ENCODE measurements at regions not wholly inside any gene's neighbourhood (a gene's known extent, or its start where the extent isn't known, plus 50 kb on each side); places are given as distances from the start of the nearest gene placed in this dataset.
A peak's percentile ranks its signal among the peaks of the same experiment; 100 is the strongest.

DNA sequence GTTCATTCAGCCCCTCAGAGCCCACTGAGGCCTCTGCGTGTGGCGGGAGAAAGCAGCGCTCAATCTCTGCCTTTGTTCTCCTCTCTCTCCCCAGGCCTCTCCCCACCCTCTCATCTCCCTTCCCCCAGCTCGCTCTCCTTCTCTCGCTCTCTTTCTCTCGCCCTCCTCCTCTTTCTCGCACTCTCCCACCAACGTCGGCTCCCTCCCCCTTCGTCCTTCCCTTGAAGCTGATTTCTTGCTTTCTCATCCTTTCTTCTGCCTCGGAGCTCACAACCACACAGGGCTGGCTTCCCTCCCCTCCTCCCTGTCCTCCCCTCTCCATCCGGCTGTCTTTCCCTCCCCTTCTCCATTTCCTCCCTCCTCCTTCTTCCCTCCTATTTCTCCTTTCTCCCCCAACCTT is 96.4 kb downstream of the LRRC74A start:
- ATAC-seq (no peak), DNase-seq (no peak)
- peaks cover 92% of the 10 kb centered on the region for H3K4me1 Mint-ChIP-seq
- no peak overlapping the region for H3K4me3 Mint-ChIP-seq
- H3K27ac Mint-ChIP-seq = peak overlapping the region; percentile 8 to 71
- peaks cover 7% of the 10 kb centered on the region for H3K27me3 Mint-ChIP-seq
- H3K9me3 Mint-ChIP-seq = no peaks in the 10 kb centered on the region

DNA sequence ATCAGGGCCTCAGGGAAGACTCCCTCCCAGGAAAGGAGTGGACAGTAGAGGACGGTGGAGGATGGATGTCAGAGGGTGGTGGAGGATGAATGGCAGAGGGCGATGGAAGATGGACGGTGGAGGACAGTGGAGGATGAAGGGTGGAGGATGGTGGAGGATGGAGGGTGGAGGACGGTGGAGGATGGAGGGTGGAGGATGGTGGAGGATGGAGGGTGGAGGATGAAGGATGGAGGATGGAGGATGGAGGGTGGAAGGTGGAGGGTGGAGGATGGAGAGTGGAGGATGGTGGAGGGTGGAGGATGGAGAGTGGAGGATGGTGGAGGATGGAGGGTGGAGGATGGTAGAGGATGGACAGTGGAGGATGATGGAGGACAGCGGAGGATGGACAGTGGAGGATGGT is 95.9 kb downstream of the LRRC74A start:
- peaks cover 7% of the 10 kb centered on the region for H3K27me3 Mint-ChIP-seq
- ATAC-seq (no peak), DNase-seq (no peak)
- H3K27ac Mint-ChIP-seq = peak overlapping the region in 1 of 2 donors; percentile 71
- H3K9me3 Mint-ChIP-seq = no peaks in the 10 kb centered on the region
- H3K4me1 Mint-ChIP-seq = peaks cover 88% of the 10 kb centered on the region
- no peak overlapping the region for H3K4me3 Mint-ChIP-seq

DNA sequence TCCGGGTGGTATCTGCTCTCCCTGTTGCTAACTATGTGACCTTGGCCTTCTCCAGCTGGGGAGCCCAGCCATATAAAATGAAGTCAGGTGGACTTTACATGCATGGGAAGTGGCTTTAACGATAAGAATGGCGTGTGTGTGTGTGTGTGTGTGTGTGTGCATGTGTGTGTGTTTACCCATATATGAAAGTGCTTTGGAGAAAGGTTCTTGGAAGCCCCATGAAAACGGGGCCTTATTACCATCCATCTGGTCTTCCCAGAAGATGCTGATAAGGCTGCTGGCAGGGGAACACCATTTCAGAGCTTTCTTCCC is 94.8 kb downstream of the LRRC74A start:
- H3K4me3 Mint-ChIP-seq = no peak overlapping the region
- no peak for ATAC-seq
- H3K27ac Mint-ChIP-seq = no peak overlapping the region

DNA sequence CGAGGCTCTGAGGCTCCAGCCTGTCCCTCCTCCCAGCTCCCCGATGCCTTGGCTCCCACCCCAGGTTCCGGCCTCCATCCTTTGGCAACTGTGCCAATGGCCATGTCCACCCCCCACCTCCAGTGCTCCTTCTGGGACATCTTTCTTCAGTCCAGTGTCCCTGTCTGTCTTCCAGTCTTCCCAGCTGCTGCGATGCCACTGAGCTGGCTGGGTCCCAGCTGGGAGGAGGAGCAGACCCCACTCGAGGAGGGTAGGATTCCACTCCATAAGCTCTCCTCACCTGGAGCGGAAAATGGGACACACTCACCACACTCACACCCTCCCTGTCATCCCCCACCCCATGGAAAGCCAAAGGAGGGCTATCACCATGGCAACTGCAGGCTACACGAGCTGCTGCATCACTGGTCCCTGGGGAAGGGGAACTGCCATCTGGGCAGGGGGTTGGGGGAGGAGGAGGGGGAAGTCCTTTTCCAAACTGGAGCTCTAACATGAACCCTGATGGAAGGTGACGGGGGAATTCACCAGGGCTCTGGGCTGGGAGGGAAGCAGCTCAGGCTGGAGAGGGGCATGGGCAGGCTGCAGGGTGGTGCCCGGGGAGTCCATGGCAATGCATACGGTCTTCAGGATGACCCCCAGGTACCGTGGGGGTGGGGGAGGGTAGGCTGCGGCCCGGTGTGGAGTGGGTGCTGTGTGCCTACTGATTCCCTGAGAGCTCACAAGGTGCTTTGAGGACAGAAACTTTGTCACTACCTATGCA is 94.3 kb downstream of the LRRC74A start:
- H3K9me3 Mint-ChIP-seq = no peaks in the 10 kb centered on the region
- H3K4me3 Mint-ChIP-seq = peak overlapping the region; percentile 67 to 69
- H3K4me1 Mint-ChIP-seq = peaks cover 72% of the 10 kb centered on the region
- DNase-seq = no peak
- peak overlapping the region; percentile 93 for H3K27ac Mint-ChIP-seq
- ATAC-seq = peak; percentile 16
- H3K27me3 Mint-ChIP-seq = peaks cover 7% of the 10 kb centered on the region

More for the DNA sequence above, 94.8 kb downstream of the LRRC74A start:
- Mint-ChIP-seq H3K27me3 (peaks cover 7% of the 10 kb centered on the region), H3K9me3 (no peaks in the 10 kb centered on the region), H3K4me1 (peaks cover 78% of the 10 kb centered on the region)
- DNase-seq = no peak

DNA sequence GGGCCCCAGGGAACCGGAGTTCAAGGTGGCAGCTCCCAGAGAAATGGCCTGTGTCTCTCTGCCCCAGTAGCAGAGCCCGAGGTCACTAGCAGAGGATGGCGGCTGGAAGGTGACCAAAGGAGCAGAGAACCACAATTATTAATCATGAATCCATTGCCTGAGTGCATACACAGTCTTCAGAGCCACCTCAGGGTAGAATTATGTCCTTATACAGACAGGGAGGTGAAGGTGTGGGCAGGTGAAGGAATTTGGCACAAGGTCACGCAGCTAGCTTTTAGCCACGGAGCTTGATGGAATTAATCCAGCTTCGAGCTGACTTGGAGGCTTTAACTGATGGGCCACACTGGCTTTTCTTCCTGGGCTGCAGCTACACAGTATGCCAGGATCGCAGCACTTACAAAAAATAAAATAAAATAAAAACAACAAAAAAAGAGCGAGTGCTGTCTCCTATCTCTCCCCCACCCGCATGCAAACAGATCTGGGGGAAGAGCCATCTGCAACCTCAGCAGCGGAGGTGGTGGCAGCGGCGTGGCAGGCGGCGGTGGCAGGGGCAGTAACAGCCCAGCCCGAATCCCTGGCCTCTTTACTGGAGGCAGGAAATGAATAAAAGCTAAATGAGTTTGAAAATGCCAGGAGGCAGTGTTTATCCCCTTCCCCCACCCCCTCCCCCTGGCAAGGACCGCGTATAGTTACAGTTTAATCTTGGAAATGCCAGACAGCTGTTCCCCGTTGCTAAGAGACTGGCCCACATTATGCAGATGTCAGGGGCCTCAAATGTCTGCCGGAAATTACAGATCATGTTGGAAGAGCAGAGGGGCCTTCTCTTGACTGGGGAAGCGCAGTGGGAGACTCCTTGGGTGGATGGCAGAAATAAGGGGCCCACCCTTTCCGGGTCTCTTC is 93.5 kb downstream of the LRRC74A start:
- Mint-ChIP-seq H3K27me3 (peaks cover 7% of the 10 kb centered on the region), H3K9me3 (no peaks in the 10 kb centered on the region), H3K27ac (peak overlapping the region; percentile 93), H3K4me3 (peak overlapping the region; percentile 67 to 69), H3K4me1 (peaks cover 64% of the 10 kb centered on the region)
- peak; percentile 80 for ATAC-seq
- DNase-seq = peak in 1 of 2 donors; percentile 38
